GM21576 (cell line): ENCODE measurements at regions not wholly inside any gene's neighbourhood (a gene's known extent, or its start where the extent isn't known, plus 50 kb on each side); places are given as distances from the start of the nearest gene placed in this dataset.
A peak's percentile ranks its signal among the peaks of the same experiment; 100 is the strongest.

Experiments used
- ATAC-seq: cut with Tn5 transposase; IDR thresholded peaks from one replicate; pipeline ENCODE4 v1.9.1; 2021; ENCODE audit warnings: mild to moderate bottlenecking, moderate library complexity; ENCODE audit not compliant: unreplicated experiment

DNA sequence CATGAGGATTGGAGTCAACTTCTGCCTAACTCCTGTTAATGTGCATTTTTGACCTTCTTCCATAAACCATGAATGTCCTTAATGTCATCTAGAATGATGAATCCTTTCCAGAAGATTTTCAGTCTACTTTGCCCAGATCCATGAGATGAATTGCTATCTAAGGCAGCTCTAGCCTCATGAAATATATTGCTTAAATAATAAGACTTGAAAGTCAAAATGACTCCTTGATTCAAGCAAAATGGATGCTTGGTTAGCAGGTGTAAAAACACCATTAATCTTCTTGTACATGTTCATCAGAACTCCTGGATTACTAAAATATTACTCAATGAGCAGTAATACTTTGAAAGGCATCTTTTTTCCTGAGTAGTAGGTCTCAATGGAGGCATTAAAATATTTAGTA is 238.5 kb upstream of the ZC3H12C start:
- no peak for ATAC-seq

GRCh38 chr11:109856928-109857327 is 236.3 kb upstream of the ZC3H12C start:
- ATAC-seq, result no peak

GRCh38 chr11:109857637-109858036 is 235.6 kb upstream of the ZC3H12C start:
- ATAC-seq, result no peak

- no peak for ATAC-seq
Observed at GRCh38 chr11:109858152-109858551, 235.0 kb upstream of the ZC3H12C start.

DNA sequence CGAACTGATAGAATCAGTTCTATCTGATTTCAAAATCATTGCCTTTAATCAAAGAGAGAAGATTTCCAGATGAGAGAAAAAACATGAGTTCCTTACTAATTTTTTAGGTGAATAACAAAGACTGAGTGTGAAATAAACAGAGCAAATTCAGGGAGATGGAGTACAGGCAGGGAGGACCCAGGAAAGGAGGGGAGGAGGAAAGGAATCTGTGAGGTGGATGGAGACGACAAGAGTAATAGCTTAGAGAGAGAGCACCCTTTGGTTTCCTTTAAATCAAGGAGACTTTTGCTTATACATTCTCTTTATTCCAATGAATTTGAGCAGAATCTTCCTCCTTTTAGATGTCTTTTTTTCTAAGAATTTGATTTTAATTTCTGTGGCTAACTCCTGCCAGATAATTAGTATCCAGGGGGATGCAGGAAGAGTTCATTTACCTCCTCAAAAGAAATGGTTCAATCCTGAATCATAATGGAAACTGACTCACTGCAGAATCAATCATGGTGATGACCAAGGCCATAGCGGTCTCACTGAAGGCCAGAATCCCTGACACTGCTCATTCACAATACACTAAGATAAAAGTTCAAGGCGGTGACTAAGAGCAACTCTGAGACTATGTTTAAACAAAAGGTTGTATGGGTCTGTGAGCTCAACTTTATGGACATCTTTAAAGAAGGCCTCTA is 234.0 kb upstream of the ZC3H12C start:
- no peak for ATAC-seq

DNA sequence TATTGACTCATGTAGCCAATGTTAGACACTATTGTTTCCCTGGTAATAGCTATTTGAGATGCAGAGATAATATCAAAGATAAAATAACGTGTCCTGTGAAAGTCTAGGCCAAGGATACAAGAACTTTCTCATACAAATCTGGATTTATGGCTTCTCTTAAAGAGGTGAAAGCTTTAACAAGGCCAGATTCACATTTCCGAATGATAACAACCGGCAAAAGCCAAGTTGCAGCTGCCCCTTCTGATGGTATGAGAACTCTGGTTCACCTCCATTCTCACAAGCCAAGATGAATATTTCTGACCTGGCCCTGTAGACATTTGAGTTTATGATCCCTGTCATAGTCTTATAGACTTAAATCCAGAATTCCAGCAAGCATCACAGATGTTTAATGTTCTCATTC is 230.4 kb upstream of the ZC3H12C start:
- ATAC-seq, result no peak

DNA sequence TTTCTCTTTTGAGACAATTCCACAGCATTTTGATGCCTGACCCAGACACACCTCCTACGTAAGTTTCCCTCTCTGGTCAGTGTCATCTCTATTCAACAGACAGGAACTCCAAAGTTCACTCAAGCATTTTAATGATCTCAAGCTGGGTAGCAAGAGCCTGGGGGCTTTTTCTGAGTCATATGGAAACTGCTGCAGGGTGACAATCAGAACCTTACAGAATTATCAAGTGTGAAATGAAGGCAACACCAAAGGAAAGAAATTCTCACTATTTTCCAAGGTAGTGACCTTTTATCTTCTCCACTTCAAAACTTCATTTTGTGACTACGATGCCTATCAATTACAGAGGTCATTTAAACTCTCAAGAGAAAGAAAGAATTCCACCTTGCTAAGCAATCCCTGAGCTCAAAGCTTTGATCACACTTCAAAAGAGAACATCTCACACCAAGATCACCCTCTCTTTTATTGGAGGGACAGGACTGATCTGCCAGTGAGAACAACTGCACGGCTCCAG is 229.0 kb upstream of the ZC3H12C start:
- ATAC-seq, result peak; percentile 92

DNA sequence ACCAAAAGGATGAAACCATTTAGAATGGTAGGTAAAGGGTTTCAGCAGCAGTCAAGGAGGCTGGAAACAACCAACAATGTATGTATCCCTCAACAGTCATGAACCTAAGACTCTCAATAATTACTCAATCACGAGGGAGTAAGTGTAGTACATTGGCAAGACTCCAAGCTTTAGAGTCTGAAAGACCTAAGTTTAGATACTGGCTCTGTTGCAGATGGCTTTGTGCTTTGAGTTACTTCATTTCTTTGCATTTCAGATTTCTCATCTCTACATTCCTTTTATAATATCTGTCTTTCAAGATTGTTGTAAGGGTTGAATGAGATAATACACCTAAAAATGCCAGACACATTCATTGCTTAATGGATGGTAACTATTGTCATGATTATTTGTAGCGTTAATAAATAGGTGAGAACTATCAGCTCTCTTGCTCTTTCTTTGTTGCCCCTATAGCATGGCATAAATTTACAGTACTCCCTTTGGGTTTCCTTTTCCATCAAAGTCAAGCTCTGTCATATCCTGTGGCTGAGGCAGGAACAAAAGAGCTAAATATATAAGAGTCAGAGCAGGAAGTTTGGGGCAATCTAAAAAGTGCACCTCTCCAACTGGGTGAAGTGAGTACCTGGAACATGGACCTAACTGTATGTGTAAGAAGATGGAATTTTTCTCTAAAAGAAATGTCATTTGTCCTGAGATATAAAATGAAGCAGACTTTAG is 228.2 kb upstream of the ZC3H12C start:
- peak; percentile 32 for ATAC-seq

DNA sequence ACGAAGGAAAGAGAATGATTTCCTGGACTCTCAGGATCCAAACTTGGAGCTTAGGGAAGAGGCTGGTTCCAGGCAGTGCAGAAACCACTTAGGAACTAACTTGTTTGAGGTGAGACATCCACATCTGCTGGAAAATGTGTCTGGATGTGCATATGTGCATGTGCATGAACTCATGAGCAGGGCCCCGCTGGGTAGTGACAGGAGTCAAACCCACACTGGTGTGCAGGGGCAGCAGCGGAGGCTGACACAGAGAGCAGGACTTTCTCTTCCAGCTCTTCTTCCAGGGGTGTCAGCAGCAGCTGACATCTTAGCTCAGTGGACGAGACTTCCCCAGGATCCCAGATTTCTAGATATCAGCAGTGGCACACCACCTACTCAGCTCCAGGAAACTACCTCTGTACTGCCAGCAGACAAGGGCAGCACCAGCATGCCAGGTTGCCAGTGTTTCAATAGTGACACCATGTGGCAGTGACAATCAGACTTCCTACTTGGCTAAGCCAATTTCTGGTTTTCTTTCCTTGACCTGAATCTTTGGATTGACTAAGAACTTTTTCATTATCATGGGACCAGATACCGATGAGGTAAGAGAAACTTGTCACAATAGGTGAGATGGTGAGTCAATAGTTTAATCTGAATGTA is 227.5 kb upstream of the ZC3H12C start:
- ATAC-seq, result no peak

DNA sequence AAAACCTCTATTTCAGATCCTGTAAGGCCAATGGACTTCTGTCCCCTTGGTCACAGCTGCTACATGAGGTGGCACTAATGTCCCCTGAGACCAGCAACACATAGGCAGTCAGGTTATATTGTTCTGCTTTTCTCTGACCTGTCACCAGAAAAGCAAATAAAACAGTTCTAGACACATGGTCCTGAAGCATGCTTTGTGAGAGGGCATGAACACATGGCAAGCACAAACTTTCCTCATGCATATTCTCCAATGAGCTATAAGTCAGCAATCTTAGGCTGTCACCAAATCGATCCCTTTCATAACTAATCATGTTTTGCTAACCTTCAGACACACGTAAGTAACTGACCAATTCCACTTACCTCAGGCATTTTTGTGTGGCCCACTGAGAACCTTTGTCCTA is 225.4 kb upstream of the ZC3H12C start:
- no peak for ATAC-seq

- no peak for ATAC-seq
Observed at GRCh38 chr11:109869536-109869935, 223.7 kb upstream of the ZC3H12C start.

DNA sequence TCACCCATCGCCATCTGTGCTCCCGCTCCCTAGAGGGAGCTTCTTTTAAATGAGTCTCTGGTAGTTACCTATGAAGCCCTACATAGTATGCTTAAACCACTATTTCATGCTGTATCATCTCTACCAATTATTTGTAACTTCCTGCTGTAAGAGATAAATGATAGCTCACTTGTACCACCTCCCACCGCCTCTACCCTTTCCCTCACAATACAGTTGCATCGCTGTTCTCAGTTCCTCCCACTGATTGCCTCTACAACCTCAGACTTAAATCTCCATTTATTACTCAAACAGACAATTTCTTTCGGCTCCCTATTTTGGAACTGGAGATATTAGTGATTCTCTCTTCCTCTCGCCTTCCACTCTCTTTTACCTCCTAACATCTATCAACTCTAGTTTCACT is 222.9 kb upstream of the ZC3H12C start:
- no peak for ATAC-seq

DNA sequence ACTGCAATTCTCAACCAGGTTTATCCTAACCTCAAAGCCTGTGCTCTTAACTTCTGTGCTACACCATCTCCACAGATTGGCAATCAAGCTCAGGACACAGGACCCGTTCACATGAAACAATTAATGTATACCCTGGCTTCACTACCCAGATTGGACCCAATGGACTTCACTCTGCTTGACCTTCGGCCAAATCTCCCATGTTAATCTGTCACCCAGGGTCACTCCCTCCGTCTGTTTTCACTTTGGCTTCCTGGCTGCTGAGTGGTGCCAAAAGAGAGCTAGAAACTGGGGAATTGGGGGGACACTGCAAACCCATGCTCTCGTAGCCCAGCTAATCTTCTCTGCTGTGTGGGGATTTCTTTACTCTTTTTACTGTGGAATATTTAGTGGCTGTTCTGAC is 216.1 kb upstream of the ZC3H12C start:
- no peak for ATAC-seq

GRCh38 chr11:109884501-109884900 is 208.7 kb upstream of the ZC3H12C start:
- no peak for ATAC-seq

- ATAC-seq, result no peak
Observed at GRCh38 chr11:109885006-109885405, 208.2 kb upstream of the ZC3H12C start.

DNA sequence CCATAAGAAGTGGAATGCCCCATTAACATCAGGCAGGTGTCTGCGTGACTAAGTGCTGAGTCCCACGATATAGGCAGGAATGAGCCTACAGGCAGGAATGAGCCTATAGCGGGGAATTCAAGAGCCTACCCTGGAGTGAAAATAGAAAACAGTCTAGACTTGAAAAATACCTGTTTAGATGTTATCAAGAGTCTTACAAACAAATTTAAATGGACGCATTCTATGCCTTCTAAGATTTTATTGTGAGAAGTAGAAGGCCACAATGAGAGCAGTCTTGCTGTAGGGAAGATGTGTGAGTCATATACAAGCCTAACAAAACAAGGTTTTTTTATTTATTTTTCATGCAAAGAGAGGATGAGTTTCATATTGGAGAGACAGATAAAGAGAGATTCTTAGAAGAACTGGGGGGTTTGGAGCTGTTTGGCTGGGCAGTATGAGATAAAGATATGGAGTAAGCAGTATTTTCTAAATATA is 200.8 kb upstream of the ZC3H12C start:
- no peak for ATAC-seq

GRCh38 chr11:109894242-109894641 is 198.9 kb upstream of the ZC3H12C start:
- no peak for ATAC-seq

GRCh38 chr11:109898592-109898991 is 194.6 kb upstream of the ZC3H12C start:
- ATAC-seq, result no peak

DNA sequence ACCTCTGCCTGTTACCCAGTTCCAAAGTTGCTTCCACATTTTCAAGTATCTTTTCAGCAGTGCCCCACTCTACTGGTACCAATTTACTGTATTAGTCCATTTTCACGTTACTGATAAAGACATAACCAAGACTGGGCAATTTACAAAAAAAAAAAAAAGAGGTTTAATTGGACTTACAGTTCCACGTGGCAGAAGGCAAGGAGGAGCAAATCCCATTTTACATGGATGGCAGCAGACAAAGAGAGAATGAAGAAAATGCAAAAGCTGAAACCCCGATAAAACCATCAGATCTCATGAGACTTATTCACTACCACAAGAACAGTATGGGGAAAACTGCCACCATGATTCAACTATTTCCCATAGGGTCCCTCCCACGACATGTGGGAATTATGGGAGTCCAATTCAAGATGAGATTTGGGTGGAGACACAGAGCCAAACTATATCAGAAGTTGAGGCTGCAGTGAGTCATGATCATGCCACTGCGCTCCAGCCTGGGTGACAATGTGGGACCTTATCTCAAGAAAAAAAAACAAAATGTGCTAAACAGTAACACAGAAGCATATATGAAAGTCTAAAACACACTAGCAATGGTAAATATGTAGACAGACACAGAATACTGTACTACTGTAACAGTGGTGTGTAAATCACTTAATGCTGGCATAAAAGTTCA is 190.3 kb upstream of the ZC3H12C start:
- ATAC-seq, result no peak

DNA sequence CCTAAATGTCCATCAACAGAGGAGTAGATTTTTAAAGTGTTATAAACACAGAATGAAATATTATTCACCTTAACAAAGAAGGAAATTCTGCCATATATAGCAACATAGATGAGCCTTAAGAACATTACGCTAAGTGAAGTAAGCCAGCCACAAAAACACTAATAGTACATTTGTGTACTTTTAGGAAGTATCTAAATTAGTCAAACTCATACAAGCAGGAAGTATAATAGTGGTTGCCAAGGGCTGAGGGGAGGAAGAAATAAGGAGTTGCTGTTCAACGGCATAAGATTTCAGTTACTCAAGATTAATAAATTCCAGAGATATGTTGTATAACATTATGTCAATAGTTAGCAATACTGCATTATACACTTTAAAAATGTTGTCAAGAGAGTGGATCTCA is 181.7 kb upstream of the ZC3H12C start:
- ATAC-seq, result no peak

GRCh38 chr11:109914038-109914437 is 179.2 kb upstream of the ZC3H12C start:
- no peak for ATAC-seq
